HG03378 (cell line): ENCODE measurements at regions not wholly inside any gene's neighbourhood (a gene's known extent, or its start where the extent isn't known, plus 50 kb on each side); places are given as distances from the start of the nearest gene placed in this dataset.

Experiments
- ATAC-seq: cut with Tn5 transposase; IDR thresholded peaks from one replicate; pipeline ENCODE4 v1.9.1; 2021; ENCODE audit warnings: mild to moderate bottlenecking, moderate library complexity; ENCODE audit not compliant: unreplicated experiment

- no peak for ATAC-seq
These were observed 55.1 kb upstream of the SLC1A1 start for GRCh38 chr9:4435197-4435596.

DNA sequence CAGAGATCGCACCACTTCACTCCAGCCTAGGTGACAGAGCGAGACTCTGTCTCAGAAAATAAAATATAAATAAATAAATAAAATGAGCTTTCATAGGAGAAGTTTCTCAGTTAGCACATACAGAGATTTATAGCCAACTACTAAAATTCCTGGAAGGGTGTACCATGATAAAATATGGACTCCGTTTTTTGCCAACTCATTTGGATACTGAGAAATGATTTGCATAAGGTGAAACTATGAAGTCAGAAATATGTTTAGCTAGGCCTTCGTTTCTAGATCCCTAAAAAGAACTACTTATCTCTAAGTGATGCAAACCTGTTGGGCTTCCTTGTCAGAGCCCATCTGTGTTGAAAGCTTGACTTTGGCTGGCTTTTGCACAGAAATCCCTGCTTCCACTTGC is 56.9 kb upstream of the SLC1A1 start:
- peak; percentile 46 for ATAC-seq

DNA sequence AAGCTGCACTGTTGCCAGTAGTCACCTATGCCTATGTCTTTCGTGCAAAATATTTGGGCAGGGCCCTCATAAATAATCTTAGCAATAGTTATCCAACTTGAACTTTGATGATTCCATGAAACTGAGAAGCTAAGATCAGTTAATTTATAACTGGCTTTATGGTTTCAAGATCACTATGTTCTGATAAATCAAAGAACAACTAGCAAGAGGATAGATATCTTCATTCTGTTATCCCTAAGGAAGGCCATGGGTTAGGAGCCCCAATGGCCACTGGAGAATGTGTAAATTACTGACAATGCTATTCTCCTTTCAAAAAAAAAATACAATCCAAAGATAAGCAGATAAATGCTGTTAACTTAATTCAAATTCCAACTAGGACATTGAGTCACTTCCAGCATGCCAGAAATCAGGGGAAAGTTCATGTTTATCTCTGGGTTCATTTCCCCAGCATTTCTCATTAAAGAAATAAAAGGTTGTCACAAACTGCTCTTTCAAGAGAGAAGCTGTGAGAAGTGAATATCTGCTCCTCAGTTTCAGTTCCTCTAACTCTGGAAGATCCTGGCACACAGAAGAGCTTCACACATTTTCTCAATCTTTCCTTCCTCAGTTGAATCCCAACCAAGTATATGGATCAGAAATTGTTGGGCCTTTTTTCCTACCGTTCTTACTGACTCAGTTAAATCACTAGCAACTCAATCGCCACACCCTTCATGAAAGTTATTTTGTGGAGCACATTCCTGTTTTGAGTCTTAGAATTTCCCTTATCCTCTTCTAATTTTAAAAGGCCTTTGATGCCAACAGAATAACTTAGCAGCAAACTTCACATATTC is 59.6 kb upstream of the SLC1A1 start:
- ATAC-seq, result no peak

- no peak for ATAC-seq
These were observed 64.8 kb upstream of the SLC1A1 start for GRCh38 chr9:4425319-4426045.

DNA sequence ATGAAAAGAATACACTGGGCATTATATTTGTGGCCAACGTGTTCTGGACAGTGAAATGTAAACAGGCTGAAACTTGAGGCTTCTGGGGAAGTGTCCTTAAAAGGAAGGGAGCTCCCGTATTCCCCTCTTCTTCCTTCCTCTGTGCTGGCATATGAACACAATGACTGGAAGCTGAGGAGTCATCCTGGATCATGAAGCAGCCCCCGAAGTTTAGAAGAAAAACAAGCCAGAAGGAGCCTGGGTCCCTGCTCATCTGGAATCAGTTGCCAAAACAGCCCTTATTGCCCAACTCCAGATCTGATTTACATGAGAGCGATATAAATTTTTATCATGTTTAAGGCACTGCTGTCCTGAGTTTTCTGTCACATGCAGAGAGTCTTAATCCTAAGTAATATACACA is 65.4 kb upstream of the SLC1A1 start:
- no peak for ATAC-seq

GRCh38 chr9:4424038-4424437 is 66.2 kb upstream of the SLC1A1 start:
- ATAC-seq, result no peak

DNA sequence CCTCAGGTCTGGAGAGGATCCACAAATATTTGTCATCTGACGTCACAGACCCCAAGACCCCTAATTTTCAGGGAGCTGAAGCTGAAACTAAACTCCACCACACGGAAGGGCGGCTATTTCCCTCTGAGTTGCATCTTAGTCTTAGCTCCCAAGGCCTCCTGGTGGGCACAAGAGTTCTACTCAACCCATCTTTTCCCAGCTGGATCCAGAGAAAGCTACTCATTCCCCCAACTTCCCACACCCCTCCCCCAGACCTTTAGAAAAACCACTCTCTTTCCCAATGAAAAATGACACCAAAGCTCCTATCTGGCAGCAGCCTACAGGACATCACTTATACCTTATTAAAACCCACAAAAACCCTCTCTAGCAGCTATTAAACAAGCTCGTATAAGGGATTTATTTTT is 67.1 kb upstream of the SLC1A1 start:
- ATAC-seq, result no peak

- ATAC-seq, result peak; percentile 89
These were observed 67.8 kb upstream of the SLC1A1 start for GRCh38 chr9:4422495-4422894.

GRCh38 chr9:4421847-4422246 is 68.4 kb upstream of the SLC1A1 start:
- no peak for ATAC-seq

GRCh38 chr9:4420351-4420750 is 69.9 kb upstream of the SLC1A1 start:
- ATAC-seq, result no peak

- no peak for ATAC-seq
These were observed 72.5 kb upstream of the SLC1A1 start for GRCh38 chr9:4417578-4418325.

GRCh38 chr9:4416467-4416866 is 73.8 kb upstream of the SLC1A1 start:
- ATAC-seq, result no peak

GRCh38 chr9:4415281-4415680 is 75.0 kb upstream of the SLC1A1 start:
- ATAC-seq, result no peak

- ATAC-seq, result no peak
These were observed 76.4 kb upstream of the SLC1A1 start for GRCh38 chr9:4413856-4414255.

DNA sequence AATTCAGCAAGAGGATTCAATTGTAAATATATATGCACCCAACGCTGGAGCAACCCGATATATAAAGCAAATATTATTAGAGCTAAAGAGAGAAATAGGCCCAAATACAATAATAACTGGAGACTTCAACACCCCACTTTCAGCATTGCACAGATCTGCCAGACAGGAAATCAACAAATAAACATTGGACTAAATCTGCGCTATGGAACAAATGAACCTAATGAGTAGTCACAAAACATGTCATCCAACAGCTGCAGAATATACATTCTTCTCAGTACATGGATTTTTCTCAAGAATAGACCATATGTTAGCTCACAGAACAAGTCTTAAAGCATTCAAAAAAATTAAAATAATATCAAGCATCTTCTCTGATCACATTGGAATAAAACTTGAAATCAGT is 86.1 kb upstream of the SLC1A1 start:
- ATAC-seq, result no peak

- no peak for ATAC-seq
These were observed 87.8 kb upstream of the SLC1A1 start for GRCh38 chr9:4402501-4402900.

- no peak for ATAC-seq
These were observed 89.5 kb upstream of the SLC1A1 start for GRCh38 chr9:4400731-4401130.

DNA sequence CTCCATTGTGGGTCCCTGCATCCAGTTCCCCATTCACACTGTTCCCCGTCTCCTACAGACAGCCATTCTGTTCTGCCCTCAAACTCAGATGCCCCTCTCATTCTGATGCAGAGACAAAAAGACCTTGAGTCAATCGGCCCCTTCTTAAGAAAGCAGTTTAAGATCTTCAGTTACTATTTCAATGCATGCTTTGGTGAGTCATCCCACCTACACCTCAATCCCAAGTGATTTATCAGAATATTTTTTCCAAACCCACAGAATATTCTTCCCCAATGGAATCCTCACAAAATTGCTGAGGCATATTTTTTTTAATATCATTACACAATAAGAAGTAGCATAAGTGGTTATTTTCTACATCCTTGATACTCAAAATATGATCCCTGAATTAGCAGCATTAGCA is 92.4 kb upstream of the SLC1A1 start:
- no peak for ATAC-seq

DNA sequence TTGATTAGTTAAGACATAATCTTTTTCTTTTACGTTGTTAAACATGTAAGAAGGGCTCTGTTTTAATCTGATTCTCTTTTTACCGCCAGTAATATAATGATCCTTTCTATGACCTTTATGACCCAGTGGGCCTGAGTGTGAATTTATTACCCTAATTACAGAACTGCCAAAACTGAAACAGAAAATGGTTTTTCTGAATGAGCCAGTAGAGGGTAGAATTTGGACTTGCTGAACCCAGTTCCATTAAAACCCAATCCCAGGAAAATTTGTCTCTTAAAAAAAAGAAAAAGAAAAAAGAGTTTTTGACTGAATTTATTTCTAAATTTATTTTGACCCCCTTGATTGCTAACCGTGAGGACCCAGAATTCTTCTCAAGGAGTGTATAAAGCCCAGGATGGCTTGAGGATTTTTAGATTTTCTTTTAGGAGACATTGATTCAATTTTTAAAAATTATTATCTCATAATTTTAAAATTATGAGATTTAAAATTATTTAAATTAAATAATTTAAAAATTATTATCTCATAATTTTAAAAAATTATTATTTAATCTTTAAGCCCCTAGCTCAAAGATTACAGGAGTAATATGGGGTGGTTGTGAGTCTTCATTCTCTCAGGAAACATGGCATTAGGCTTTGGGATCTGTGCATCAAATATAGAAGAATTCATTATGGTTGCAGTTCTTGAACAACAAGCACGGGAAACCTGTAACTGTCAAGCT is 94.1 kb upstream of the GLIS3 start:
- no peak for ATAC-seq

- ATAC-seq, result no peak
These were observed 89.9 kb upstream of the GLIS3 start for GRCh38 chr9:4389755-4390154.

- no peak for ATAC-seq
These were observed 89.1 kb upstream of the GLIS3 start for GRCh38 chr9:4389003-4389402.
